Keratinocyte (primary cell): ENCODE measurements at regions not wholly inside any gene's neighbourhood (a gene's known extent, or its start where the extent isn't known, plus 50 kb on each side); places are given as distances from the start of the nearest gene placed in this dataset.

Experiments used
- CTCF ChIP-seq, 3 experiments: IDR thresholded peaks in 1 of 3; conservative IDR thresholded peaks in 1 of 3; optimal IDR thresholded peaks in 1 of 3; 2 replicates in 2 of 3; 3 replicates in 1 of 3; pipeline versions ENCODE3 to v1.5.1; 2011; ENCODE audit warnings: low read length in 3 of 3, mild to moderate bottlenecking in 3 of 3, moderate library complexity in 2 of 3, control low read depth in 1 of 3, inconsistent platforms in 1 of 3; ENCODE audit not compliant: insufficient read depth in 2 of 3; ENCODE audit errors: extremely low read depth in 1 of 3
- EZH2 ChIP-seq: IDR thresholded peaks from one replicate; pipeline ENCODE4 v1.6.1; 2012; ENCODE audit warnings: inconsistent platforms, mild to moderate bottlenecking, low read length, moderate library complexity

GRCh38 chr7:47152307-47152706 lies 429.6 kb downstream of the TNS3 start:
- TF ChIP-seq CTCF (optimal IDR thresholded peaks at IDR 0.05 in 1 of 3, IDR thresholded peaks at IDR 0.05 in 1 of 3, conservative IDR thresholded peaks at IDR 0.05 in 1 of 3; ENCODE audit: extremely low read depth in 1 of 3, insufficient read depth in 2 of 3, low read length in 3 of 3) (no peak), EZH2 (no peak)
